ENCODE measurements at regions not wholly inside any gene's neighbourhood (a gene's known extent, or its start where the extent isn't known, plus 50 kb on each side); places are given as distances from the start of the nearest gene placed in this dataset.

DNA sequence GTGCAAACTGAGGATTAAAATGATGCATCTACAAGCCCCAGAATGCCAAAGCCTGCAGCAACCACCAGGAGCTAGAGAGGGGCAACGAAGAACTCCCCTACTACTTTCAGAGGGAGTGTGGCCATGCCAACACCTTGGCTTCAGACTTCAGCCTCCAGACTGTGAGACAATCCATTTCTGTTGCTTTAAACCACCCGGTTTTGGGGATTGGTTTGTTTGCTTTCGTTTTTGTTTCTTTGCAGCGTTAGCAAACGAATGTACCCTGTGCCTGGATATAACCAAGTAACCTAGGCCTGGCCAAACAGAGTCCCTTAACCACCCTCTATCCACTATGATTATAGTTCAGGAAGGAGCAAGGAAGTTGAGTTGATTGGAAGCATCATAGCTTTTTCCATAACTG lies 171.2 kb upstream of the NCK2 start:
- no peaks in the 10 kb centered on the region for H3K36me3 ChIP-seq
- no peak overlapping the region for H3K4me3 ChIP-seq
- no peak for DNase-seq
- H3K9me3 ChIP-seq: no peaks in the 10 kb centered on the region
- no peaks in the 10 kb centered on the region for H3K27me3 ChIP-seq

DNA sequence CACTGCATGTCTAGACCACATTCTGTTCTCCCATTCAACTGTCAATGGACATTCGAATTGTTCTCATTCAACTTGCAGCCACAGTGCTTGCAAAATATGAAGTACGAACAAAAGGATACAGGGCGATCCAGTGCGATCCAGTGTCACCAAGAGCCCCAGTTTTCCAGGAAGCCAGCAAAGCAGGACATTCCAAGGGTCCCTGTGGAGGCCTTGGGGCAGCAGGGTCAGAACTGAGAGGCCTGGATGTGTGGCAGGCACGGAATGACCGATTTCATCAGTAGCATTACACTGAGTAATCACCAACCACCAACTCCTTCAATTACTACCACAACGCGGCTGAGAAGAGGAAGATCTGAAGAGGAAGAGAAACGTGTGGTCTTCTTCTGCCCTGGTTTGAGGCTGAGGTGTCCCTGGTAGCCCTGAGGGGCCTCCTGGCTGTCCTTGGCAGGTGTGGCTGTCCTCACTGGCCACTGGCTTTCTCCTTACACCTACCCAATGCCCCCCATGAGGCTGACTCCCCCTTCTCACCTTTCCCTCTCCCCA lies 172.7 kb upstream of the FHL2 start:
- H3K4me3 ChIP-seq: no peak overlapping the region
- no peak for DNase-seq
- H3K9me3 ChIP-seq: no peaks in the 10 kb centered on the region
- no peaks in the 10 kb centered on the region for H3K36me3 ChIP-seq
- H3K27me3 ChIP-seq: no peaks in the 10 kb centered on the region

DNA sequence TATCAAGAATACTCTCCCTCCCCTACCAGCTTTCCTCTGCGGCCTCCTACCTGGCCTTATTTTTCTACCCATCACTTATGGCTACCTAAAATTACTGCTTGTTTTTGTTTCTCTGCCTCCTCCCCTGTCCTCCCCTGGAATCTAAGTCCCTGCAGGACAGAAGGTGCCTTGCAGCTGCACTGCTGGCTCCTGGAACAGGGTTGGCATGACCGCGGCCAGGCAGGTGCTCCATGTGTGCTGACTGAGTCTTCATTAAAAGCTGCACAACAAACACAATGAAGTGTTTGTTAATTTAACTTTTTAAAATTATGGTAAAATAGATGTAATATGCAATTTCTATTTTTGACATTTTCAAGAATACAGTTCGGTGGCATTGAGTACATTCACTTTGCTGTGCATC lies 171.9 kb upstream of the FHL2 start:
- no peaks in the 10 kb centered on the region for H3K9me3 ChIP-seq
- no peak for DNase-seq
- no peaks in the 10 kb centered on the region for H3K27me3 ChIP-seq
- no peaks in the 10 kb centered on the region for H3K36me3 ChIP-seq
- no peak overlapping the region for H3K4me3 ChIP-seq

DNA sequence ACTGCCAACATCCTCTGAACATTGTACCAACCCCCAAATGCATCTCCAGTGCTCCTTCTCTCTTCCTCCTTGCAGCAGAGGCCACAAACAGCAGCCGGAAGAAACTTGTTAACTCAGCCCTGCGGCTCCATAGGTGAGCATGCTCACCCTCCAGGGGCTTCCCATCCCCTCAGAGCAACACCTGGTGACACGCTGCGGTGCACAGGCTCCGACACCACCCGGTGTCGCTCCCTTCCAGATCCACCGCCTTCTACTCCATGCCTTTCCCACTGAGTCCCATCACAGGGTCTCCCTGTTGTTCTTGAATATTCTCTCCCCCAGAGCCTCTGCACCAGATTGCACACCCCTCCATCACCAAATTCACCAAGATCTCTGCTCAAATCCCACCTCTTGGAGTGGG lies 171.5 kb upstream of the FHL2 start:
- DNase-seq: no peak
- H3K4me3 ChIP-seq: no peak overlapping the region
- no peaks in the 10 kb centered on the region for H3K27me3 ChIP-seq
- H3K36me3 ChIP-seq: no peaks in the 10 kb centered on the region
- H3K9me3 ChIP-seq: no peaks in the 10 kb centered on the region

DNA sequence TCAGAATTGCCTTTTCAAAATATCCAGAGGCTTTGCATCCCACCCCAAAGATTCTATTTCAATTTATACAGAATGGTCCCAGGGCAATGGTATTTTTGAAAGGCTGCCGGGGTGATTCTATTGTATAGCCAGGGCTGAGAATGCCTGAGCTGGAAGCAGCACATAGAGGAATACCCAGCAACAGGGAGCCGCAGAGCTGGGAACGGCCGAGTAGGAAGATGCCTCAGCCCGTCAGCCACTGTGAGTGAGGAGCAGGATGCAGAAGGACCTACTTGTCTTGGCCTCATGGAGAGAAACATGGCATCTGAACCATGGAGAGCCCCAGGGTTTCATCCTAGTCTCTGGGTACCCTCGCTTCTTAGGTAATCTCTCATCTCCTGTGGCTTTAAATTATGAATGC lies 170.8 kb upstream of the FHL2 start:
- no peaks in the 10 kb centered on the region for H3K9me3 ChIP-seq
- H3K27me3 ChIP-seq: no peaks in the 10 kb centered on the region
- no peak for DNase-seq
- no peaks in the 10 kb centered on the region for H3K36me3 ChIP-seq
- H3K4me3 ChIP-seq: no peak overlapping the region

DNA sequence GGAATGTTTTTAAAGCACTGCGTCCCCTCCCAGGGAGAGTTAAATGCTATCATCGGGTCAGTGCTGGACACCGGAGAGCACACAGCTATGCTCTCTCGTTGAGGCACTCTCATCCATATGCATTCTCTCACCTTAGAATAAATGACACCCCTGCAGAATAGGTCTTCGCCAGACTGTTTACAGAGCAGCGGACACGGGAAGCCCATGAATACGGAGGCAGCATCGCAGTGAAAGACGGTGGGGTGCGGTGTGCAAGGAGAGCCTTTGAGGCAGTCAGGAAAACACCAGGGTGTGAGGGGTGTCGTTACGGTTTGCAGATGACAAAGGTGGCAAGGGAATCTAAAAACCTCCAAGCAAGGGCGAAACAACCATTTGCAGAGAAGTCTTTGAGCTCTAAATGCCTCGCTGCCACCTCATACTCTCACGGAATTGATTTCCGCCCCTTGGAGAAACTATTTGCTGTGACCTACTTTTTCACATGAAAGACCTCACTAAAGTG lies 169.2 kb upstream of the FHL2 start:
- H3K36me3 ChIP-seq: no peaks in the 10 kb centered on the region
- DNase-seq: no peak
- H3K9me3 ChIP-seq: no peaks in the 10 kb centered on the region
- H3K27me3 ChIP-seq: no peaks in the 10 kb centered on the region
- H3K4me3 ChIP-seq: no peak overlapping the region

DNA sequence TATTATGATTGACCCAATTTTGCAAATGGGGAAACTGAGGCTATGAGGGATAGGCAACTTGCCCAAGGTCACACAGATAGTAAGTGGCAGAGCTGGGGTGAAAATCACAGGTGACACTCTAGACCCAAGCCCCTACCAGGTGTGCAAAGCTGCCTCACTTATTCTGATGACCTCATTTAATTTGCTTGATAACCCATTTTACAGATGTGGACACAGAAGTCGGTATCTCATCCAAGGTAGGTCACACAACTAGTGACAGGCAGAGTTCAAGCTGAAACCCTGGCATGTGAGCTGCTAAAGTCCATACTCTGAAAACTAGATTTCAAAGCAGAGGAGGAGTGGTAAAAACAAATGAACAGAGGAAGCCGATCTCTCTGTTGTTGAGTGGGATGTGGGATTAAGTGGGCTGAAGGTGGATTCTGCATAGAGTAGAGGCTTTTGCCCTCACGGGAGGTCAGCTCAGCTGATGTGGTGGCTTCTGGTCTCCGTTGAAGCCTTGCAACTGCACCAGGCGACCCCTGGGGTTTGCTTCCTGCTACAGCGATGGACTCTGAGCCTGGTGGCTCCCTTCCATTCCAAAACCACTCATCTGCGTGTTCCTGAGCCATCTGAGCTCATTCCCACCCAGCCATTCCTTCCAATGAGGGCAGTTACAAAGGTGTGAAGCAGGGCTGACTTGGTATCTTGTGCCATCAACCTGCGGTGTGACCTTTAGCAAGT lies 164.3 kb upstream of the FHL2 start:
- DNase-seq: no peak

DNA sequence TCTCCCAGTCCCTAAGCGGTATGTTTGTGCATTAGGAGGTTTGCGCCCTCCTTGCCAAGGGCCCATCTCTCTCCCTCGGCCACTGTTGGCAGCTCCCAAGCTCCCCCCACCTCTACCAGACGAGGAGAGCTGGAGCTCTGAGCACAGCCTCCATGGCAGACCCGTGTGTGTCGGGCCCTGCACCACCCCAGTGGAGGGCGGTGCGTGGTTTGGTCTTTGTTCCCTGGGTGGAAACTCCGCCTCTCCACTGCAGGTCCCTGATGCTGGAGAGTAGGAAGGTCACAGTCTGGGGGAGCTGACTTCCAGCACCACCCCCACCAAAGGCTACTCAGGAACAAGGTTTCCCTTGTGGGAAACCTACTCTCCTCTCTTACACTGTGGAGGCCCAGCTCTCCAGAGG lies 162.6 kb upstream of the FHL2 start:
- Histone ChIP-seq H3K9me3 (no peaks in the 10 kb centered on the region), H3K36me3 (no peaks in the 10 kb centered on the region), H3K27me3 (no peaks in the 10 kb centered on the region; the same call in 1 of the 2 replicates), H3K4me3 (no peak overlapping the region)
- DNase-seq: no peak

More for the DNA sequence above, 164.3 kb upstream of the FHL2 start:
- Histone ChIP-seq H3K9me3 (no peaks in the 10 kb centered on the region), H3K36me3 (no peaks in the 10 kb centered on the region), H3K27me3 (no peaks in the 10 kb centered on the region; the same call in 1 of the 2 replicates), H3K4me3 (no peak overlapping the region)

DNA sequence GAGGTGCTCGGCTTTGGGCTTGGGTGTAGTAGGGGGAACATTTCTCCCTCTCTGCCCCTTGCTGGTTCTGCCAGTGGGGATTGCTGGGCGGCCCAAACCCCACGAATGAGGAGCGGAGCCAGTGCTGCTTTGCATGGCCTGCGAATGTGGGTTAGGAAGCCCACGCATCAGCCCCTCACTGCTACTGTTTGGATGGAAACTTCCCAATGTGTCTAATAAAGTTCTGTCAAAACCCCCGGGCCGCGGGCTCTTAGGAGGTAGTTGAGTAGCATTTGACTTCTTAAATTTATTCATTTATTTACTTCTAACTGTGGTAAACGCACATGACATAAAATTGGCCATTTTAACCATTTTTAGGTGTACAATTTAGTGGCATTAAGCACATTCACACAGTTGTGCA lies 161.3 kb upstream of the FHL2 start:
- H3K9me3 ChIP-seq: no peaks in the 10 kb centered on the region
- H3K27me3 ChIP-seq: no peaks in the 10 kb centered on the region; the same call in none of the 2 replicates
- H3K36me3 ChIP-seq: no peaks in the 10 kb centered on the region
- no peak overlapping the region for H3K4me3 ChIP-seq
- no peak for DNase-seq

DNA sequence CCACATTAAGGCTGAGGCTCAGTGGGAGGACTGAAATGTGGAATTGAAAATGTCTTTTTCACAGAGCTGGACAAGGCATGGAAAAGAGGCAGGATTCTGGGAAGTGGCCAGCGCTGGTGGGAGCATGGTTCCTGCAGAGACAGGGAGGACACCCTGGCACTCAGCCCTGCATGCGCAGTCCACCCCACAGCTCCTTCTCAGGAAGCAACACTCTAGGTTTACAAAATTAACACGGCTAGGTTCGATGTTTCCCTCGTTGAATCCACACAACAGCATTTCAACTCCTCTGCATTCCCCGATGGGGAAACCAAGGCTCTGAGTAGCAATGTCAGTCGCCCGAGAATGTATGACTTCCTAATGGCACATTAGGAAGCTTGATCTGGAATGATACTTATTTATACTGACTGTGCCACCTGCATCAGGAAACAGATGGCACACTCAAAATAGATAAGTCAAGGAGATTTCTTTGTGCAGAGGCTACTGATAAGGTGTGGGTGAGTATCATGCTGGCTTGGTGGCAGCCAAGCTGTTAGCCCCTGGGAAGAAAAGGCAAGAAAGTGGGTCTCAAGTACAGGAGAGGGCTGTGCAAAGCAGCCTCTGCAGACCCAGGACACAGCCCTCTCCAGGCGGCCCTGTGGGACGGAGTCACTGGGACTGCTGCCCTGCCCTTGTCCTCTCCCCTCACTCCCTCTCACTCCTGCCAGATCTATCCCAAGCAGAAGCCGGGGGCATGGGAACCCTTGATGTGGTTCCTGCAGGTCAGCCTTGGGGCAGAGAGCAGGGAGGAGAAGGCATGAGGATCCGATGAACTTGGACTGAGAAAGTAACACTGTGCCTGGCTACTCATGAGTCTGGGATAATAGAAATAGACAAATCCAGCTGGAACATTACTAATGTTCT lies 158.4 kb upstream of the FHL2 start:
- no peaks in the 10 kb centered on the region for H3K9me3 ChIP-seq
- H3K36me3 ChIP-seq: no peaks in the 10 kb centered on the region
- no peak for DNase-seq
- no peak overlapping the region for H3K4me3 ChIP-seq
- no peaks in the 10 kb centered on the region; the same call in none of the 2 replicates for H3K27me3 ChIP-seq

DNA sequence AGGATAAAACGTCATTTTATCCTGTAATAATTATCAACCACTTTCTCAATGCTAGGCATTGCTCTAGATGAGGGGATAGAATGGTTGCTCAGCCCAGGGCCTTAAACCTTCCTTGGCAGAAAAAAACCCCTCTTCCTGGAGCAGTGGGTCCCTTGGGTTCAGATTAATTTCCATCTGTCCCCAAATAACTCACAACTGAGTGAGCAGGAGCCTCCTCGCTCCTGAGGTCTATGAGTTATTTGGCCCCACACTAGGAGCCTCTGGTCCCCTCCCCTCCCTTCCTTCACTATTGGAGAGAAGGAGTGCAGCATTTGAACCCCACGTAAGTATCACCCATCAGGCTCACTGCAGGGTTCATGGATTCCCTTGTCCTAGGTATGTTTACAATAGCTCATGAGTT lies 157.5 kb upstream of the FHL2 start:
- Histone ChIP-seq H3K36me3 (no peaks in the 10 kb centered on the region), H3K4me3 (no peak overlapping the region), H3K9me3 (no peaks in the 10 kb centered on the region), H3K27me3 (no peaks in the 10 kb centered on the region; the same call in none of the 2 replicates)
- no peak for DNase-seq

DNA sequence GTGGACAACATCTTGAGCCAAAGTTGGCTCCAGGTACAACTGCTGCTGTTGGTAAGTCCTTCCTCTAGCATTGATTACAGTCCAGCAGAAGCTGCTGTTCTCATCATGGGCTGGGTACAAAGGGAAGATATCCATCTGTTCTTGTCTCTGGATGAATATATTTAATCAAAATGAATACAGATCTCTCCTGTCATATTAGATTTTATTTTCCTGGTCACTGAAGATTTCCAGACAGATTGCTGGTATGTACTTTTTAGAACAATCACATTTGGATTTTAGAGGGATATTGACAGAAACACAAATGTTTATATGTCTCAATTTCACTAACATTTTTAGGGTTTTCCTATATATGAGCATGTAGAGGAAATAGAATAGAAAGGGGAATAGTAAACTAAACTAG lies 155.4 kb upstream of the FHL2 start:
- no peak overlapping the region for H3K4me3 ChIP-seq
- H3K27me3 ChIP-seq: no peaks in the 10 kb centered on the region; the same call in none of the 2 replicates
- H3K9me3 ChIP-seq: no peaks in the 10 kb centered on the region
- DNase-seq: no peak
- H3K36me3 ChIP-seq: no peaks in the 10 kb centered on the region

DNA sequence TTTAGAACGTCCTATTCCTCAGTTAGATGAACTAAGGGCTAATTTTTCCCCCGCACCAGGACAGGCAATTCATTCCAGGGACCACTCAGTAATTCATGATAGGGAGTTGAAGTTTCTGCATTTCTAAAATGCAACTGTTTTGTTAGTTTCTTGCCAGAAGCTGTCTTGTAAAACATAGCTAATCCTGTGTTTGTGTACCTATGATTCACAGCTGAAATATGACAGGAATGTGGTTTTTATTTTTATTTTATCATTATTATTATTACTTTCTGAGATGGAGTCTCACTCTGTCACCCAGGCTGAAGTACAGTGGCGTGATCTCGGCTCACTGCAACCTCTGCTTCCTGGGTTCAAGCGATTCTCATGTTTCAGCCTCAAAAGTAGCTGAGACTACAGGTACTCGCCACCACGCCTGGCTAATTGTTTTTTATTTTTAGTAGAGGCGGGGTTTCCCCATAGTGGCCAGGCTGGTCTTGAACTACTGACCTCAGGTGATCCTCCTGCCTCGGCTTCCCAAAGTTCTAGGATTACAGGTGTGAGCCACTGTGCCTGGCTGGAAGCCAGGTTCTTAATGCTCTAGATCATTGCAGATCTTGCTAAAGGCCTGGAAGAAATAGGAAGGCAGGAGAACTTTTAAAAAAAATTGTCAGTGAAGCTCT lies 154.8 kb upstream of the FHL2 start:
- Histone ChIP-seq H3K36me3 (no peaks in the 10 kb centered on the region), H3K9me3 (no peaks in the 10 kb centered on the region), H3K4me3 (no peak overlapping the region), H3K27me3 (no peaks in the 10 kb centered on the region; the same call in none of the 2 replicates)
- DNase-seq: no peak

DNA sequence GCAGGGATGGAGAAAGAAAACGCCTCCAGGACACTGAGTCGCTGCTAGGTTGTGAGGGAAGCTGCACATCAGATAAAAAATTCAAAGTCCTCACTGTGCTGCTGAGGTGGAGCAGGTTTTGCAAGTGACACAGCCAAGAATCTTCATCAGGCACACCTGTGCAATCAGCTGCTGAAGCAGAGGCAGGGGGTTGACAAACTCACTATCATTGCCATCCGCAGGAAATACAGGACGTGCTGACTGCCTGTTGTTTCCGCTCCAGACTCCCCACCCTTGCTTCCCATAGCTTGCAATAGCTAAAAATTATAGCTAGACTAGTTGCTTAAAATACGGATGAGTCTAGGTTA lies 147.8 kb upstream of the FHL2 start:
- Histone ChIP-seq H3K27me3 (no peaks in the 10 kb centered on the region; the same call in 1 of the 2 replicates), H3K4me3 (no peak overlapping the region), H3K36me3 (no peaks in the 10 kb centered on the region), H3K9me3 (no peaks in the 10 kb centered on the region)
- DNase-seq: no peak

DNA sequence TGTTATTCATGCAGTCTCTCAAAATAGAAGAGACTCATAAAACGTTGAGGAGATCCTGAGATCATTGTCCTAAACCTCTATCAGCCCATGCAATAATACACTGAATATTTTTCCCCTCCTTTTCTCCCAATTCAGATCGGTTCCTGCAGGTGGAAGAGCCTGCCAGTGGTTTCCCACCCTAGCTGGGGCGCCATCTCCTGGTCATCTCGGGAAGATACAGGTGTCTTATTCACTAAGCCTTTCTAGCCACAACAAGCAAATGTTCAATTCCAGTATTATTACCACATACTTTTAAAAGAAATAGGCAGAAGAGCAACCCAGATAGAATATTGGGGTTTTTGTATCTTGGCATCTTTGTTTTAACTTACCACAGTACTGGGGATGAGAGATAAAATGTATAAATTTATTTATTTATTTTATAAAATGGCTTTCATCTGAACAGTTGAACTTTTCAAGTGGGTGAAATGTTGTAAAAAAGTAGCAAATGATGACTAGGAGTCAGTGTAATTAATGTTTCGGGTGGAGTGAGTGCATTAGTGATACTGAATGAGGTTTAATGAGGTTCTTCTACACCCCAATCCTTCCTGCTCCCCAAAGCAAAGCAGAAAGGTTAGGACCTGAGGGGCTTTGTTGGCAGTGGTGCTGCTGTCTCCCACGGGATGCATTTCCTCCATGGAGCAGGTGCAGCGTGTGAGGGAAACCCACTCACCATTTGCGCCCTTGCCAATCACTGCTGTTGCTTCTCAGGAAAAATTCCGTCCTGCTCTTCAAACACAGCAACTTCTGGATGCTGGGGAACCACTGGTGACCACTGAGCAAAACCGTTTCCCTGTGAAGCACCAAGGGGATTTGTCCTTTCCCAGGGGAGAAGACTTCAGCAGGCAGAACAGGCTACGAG lies 147.1 kb upstream of the FHL2 start:
- no peak overlapping the region for H3K4me3 ChIP-seq
- DNase-seq: peak; percentile 50
- no peaks in the 10 kb centered on the region for H3K9me3 ChIP-seq
- no peaks in the 10 kb centered on the region for H3K36me3 ChIP-seq
- no peaks in the 10 kb centered on the region; the same call in 1 of the 2 replicates for H3K27me3 ChIP-seq

Data from MG63 (cell line).